Fibroblast of skin of abdomen (primary cell): ENCODE measurements at regions not wholly inside any gene's neighbourhood (a gene's known extent, or its start where the extent isn't known, plus 50 kb on each side); places are given as distances from the start of the nearest gene placed in this dataset.
"Not testable (repeated sequence)": the region's sequence is repeated elsewhere in the genome, so short reads cannot be mapped to it uniquely, and the experiment has no call there.

Source experiments
- DNase-seq: peaks from one replicate; pipeline ENCODE4 v3.0.0-alpha.2; 2013

GRCh38 chrX:125202591-125203248, 117.0 kb upstream of the TEX13C start:
- DNase-seq: no peak

GRCh38 chrX:125203365-125203736, 116.3 kb upstream of the TEX13C start:
- DNase-seq: no peak

- peak; percentile 46 for DNase-seq
Observed at GRCh38 chrX:125203737-125204578, 115.7 kb upstream of the TEX13C start.

GRCh38 chrX:125204681-125205132, 115.0 kb upstream of the TEX13C start:
- no peak for DNase-seq

- peak; percentile 54 for DNase-seq
Observed at GRCh38 chrX:125205133-125205917, 114.3 kb upstream of the TEX13C start.

GRCh38 chrX:125205918-125206665, 113.6 kb upstream of the TEX13C start:
- DNase-seq: peak; percentile 10

GRCh38 chrX:125210146-125210545, 109.5 kb upstream of the TEX13C start:
- no peak for DNase-seq

GRCh38 chrX:125219852-125220251, 99.8 kb upstream of the TEX13C start:
- DNase-seq: no peak

GRCh38 chrX:125236955-125237354, 82.7 kb upstream of the TEX13C start:
- DNase-seq: no peak

GRCh38 chrX:125248931-125249330, 70.7 kb upstream of the TEX13C start:
- no peak for DNase-seq

GRCh38 chrX:125255759-125256158, 63.9 kb upstream of the TEX13C start:
- DNase-seq: not testable (repeated sequence)

GRCh38 chrX:125262836-125263235, 56.8 kb upstream of the TEX13C start:
- DNase-seq: no peak

GRCh38 chrX:125266153-125266660, 53.5 kb upstream of the TEX13C start:
- no peak for DNase-seq
